Cardiac muscle cell (in vitro differentiated cells and primary cell): ENCODE measurements at regions not wholly inside any gene's neighbourhood (a gene's known extent, or its start where the extent isn't known, plus 50 kb on each side); places are given as distances from the start of the nearest gene placed in this dataset.

Source experiments
- DNase-seq, 2 donors: peaks; one replicate each; pipeline versions ENCODE4 v3.0.0 to v3.0.0-alpha.2; 2010 to 2017; ENCODE audit warnings: low read depth in 1 of 2, low spot score in 1 of 2
- H3K27ac ChIP-seq: fragments of 200-600 bp; sonication (generic); 2 replicates; pipeline ENCODE4 v1.5.1; 2016
- H3K27me3 ChIP-seq: fragments of 200-600 bp; sonication (generic); 2 replicates; pipeline ENCODE4 v1.6.0; 2016; ENCODE audit warnings: control low read depth
- H3K36me3 ChIP-seq: fragments of 200-600 bp; sonication (generic); 2 replicates; pipeline ENCODE4 v1.5.1; 2016; ENCODE audit warnings: control low read depth
- H3K4me1 ChIP-seq: fragments of 200-600 bp; sonication (generic); 2 replicates; pipeline ENCODE4 v1.8.1; 2017; ENCODE audit warnings: low read depth, mild to moderate bottlenecking, mixed run types
- H3K4me3 ChIP-seq: fragments of 200-600 bp; sonication (generic); 2 replicates; pipeline ENCODE4 v1.5.1; 2016; ENCODE audit warnings: mild to moderate bottlenecking
- H3K9me3 ChIP-seq: fragments of 200-600 bp; sonication (generic); 2 replicates; pipeline ENCODE4 v1.5.1; 2017; ENCODE audit warnings: low read depth, mild to moderate bottlenecking, control low read depth
- TF ChIP-seq, protein P1 (sequence below): IDR thresholded peaks from 2 replicates; pipeline ENCODE4 v1.5.1; 2012; ENCODE audit warnings: low read depth, mild to moderate bottlenecking, low read length

DNA sequence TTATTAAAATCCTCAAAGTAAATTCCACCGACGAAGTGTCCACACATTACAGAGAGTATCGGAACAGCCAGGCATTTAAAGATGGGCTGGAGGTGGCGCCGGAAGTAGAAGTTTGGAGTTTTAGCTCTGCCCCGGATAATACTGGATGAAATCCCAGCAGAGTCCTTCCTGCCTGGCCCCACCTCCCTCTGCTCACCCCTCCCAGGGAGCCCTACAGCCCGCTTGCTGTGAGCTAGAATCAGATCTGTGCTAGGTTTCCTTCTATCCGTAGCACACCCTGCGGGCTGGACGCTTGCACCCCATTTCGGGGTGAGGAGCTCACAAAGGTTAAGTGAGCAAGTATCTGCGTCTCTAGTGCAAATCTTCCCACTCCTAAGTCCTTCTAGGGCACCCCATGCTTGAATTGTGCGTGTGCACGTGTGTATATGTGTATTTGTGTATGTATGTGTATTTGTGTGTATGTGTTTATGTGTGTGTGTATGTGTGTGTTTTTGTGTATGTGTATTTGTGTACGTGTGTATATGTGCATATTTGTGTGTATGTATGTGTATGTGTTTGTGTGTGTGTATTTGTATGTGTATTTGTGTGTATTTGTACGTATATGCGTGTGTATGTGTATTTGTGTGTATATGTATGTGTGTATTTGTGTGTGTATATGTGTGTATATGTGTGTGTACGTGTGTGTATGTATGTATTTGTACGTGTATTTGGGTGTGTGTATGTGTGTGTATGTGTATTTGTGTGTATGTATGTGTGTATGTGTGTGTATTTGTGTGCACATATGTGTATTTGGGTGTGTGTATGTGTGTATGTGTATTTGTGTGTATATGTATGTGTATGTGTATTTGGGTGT lies 61.4 kb downstream of the HAPSTR1 start:
- no peak overlapping the region for H3K27ac ChIP-seq
- H3K4me3 ChIP-seq: no peak overlapping the region
- no peak for DNase-seq
- H3K9me3 ChIP-seq: no peaks in the 10 kb centered on the region
- no peaks in the 10 kb centered on the region for H3K27me3 ChIP-seq
- H3K4me1 ChIP-seq: no peaks in the 10 kb centered on the region
- TF ChIP-seq, protein P1, sequence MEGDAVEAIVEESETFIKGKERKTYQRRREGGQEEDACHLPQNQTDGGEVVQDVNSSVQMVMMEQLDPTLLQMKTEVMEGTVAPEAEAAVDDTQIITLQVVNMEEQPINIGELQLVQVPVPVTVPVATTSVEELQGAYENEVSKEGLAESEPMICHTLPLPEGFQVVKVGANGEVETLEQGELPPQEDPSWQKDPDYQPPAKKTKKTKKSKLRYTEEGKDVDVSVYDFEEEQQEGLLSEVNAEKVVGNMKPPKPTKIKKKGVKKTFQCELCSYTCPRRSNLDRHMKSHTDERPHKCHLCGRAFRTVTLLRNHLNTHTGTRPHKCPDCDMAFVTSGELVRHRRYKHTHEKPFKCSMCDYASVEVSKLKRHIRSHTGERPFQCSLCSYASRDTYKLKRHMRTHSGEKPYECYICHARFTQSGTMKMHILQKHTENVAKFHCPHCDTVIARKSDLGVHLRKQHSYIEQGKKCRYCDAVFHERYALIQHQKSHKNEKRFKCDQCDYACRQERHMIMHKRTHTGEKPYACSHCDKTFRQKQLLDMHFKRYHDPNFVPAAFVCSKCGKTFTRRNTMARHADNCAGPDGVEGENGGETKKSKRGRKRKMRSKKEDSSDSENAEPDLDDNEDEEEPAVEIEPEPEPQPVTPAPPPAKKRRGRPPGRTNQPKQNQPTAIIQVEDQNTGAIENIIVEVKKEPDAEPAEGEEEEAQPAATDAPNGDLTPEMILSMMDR: no peak
- H3K36me3 ChIP-seq: no peaks in the 10 kb centered on the region

DNA sequence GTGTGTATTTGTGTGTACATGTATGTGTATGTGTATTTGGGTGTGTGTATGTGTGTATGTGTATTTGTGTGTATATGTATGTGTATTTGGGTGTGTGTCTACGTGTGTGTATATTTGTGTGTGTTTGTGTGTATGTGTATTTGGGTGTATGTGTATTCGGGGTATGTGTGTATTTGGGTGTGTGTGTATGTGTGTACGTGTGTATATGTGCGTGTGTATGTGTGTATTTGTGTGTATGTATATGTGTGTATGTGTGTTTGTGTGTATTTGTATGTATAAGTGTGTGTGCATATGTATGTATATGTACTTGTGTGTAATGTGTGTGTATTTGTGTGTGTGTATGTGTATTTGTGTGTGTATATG lies 62.0 kb downstream of the HAPSTR1 start:
- TF ChIP-seq, protein P1: no peak
- Histone ChIP-seq H3K27ac (no peak overlapping the region), H3K36me3 (no peaks in the 10 kb centered on the region), H3K9me3 (no peaks in the 10 kb centered on the region), H3K4me3 (no peak overlapping the region), H3K27me3 (no peaks in the 10 kb centered on the region), H3K4me1 (no peaks in the 10 kb centered on the region)
- DNase-seq: no peak

DNA sequence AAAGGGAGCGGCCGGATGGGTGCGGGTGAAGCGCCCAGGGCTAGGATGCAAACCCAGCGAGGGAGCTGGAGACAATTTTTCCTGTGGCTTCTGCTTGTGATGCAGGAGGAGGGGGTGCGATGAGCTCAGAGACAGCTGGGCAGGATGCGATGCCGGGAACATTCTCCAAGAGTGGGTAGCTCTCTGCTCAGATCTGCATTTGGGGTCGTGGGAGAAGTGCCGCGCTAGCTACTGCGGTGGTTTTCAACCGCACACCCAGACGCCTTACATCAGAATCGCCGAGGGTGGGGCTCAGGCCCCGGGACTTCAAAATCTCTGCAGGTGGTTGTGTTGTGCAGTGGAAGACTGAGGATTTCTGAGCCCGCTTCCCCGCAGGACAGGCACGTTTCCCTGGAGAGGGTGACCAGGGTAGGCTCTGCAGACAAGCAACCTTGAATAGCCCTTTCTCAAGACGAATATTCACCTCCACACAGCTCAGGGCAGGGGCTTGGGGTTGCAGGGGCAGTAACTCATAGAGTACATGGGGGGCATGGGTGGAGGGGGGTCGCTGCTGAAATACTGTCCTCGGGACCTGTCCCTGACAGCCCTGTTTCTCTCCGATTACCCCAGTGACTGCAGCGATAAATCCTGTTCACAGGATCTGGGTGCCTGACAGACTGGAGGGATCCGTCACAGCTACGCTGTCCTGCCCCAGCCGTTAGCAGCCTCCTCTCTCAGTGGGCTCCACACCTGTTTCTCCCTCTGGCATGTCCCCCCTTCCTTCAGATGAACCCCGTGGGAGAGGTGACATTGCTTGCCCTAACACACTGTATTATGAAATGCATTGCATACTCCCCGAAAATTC lies 63.3 kb downstream of the HAPSTR1 start:
- TF ChIP-seq, protein P1: no peak
- Histone ChIP-seq H3K27me3 (no peaks in the 10 kb centered on the region), H3K36me3 (no peaks in the 10 kb centered on the region), H3K27ac (no peak overlapping the region), H3K4me1 (no peaks in the 10 kb centered on the region), H3K4me3 (no peak overlapping the region), H3K9me3 (no peaks in the 10 kb centered on the region)
- DNase-seq: no peak

DNA sequence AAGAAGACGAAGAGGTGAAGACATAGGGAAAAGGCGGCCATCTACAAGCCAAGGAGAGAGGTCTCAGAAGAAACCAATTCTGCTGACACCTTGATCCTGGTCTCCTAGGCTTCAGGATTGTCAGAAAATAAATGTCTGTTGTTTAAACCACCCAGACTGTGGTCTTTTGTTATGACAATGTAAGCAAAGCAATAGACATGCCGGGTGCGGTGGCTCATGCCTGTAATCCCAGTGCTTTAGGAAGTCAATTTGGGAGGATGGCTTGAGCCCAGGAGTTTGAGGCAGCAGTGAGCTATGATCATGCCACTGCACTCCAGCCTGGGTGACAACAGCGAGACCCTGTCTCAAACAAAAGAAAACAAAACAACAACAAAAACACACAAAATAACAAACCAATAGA lies 64.4 kb downstream of the HAPSTR1 start:
- Histone ChIP-seq H3K4me1 (no peaks in the 10 kb centered on the region), H3K27ac (no peak overlapping the region), H3K36me3 (no peaks in the 10 kb centered on the region), H3K27me3 (no peaks in the 10 kb centered on the region), H3K9me3 (no peaks in the 10 kb centered on the region), H3K4me3 (no peak overlapping the region)
- no peak for DNase-seq
- TF ChIP-seq, protein P1: no peak

DNA sequence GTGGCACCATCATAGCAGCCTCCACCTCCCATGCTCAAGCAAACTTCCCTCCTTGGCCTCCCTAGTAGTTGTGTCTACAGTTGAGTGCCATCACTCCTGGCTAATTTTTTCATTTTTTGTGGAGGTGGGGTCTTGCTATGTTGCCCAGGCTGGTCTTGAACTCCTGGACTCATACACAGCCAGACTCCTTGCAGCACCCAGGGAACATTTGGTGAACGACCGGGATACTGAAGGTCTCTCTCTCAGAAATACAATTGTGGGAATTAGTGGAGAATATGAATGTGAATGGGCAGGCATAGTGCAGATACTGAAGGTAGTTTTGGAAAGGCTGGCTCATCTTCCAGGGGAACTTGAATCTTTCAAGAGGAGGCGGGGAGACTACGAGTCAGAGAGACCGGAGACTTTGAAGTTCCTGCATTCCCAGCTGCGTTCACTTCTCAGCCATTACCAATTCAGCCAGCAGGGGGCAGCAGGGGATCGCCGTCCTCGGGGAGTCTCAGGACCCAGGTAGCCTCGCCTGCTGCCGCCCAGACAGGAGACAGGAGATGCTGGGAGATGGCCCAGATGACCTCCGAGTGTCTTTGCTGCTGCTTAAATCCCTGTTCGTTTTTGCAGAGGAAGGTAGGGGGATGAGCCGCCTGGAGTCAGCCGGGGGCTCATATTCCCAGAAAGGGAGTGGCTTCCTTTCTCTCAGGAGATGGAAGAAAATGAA lies 68.6 kb downstream of the HAPSTR1 start:
- Histone ChIP-seq H3K4me3 (no peak overlapping the region), H3K9me3 (no peaks in the 10 kb centered on the region), H3K4me1 (no peaks in the 10 kb centered on the region), H3K27me3 (no peaks in the 10 kb centered on the region), H3K27ac (no peak overlapping the region), H3K36me3 (no peaks in the 10 kb centered on the region)
- peak; percentile 66 to 69 for DNase-seq
- TF ChIP-seq, protein P1: peak; percentile 83
